ENCODE measurements at regions not wholly inside any gene's neighbourhood (a gene's known extent, or its start where the extent isn't known, plus 50 kb on each side); places are given as distances from the start of the nearest gene placed in this dataset.

DNA sequence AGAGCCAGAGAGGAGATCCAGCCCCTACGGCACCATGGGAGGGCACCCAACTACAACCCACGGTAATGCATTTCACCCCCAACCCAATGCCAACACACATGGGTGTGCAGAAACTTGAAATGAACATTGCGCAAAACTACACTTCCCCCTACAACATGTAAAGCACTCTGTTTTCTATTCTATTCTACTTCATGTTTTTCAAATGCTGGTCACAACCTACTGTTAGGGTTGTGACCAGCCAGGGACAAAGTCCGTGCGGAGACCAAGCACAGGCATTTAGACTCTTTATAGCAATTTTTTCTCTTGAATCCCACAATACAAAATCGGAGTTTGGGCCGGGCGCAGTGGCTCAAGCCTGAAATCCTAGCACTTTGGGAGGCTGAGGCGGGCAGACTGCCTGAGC is 90.6 kb downstream of the MRPL14 start:
- H3K4me3 ChIP-seq (ENCODE audit: control insufficient read depth, low read depth, low read length) = no peak overlapping the region
- no peak for DNase-seq (ENCODE audit: low read depth)
- TF ChIP-seq, protein P1, sequence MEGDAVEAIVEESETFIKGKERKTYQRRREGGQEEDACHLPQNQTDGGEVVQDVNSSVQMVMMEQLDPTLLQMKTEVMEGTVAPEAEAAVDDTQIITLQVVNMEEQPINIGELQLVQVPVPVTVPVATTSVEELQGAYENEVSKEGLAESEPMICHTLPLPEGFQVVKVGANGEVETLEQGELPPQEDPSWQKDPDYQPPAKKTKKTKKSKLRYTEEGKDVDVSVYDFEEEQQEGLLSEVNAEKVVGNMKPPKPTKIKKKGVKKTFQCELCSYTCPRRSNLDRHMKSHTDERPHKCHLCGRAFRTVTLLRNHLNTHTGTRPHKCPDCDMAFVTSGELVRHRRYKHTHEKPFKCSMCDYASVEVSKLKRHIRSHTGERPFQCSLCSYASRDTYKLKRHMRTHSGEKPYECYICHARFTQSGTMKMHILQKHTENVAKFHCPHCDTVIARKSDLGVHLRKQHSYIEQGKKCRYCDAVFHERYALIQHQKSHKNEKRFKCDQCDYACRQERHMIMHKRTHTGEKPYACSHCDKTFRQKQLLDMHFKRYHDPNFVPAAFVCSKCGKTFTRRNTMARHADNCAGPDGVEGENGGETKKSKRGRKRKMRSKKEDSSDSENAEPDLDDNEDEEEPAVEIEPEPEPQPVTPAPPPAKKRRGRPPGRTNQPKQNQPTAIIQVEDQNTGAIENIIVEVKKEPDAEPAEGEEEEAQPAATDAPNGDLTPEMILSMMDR (conservative IDR thresholded peaks at IDR 0.05; ENCODE audit: control insufficient read depth, insufficient read depth, low read depth, low read length) = no peak

DNA sequence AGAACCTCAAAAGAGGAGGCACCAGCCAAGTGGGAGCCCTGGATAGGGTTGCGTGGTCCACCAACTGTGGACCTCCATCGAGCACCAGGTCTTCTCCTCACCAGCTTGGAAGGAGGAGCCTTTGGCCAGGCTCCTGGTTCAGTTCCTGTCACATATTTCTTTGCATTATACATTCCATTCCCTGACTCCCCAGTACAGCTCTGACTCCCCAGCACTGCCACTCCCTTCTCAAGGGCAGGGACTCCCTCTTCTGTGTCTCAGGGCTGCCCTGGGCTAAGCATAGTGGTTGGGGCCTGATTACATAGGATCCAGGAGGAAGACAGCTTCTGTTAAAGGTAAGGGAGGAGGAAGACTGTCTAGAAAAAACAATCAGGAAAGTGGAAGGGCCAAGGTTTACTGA is 91.1 kb downstream of the MRPL14 start:
- TF ChIP-seq, protein P1 (conservative IDR thresholded peaks at IDR 0.05; ENCODE audit: control insufficient read depth, insufficient read depth, low read depth, low read length) = no peak
- no peak overlapping the region for H3K4me3 ChIP-seq (ENCODE audit: control insufficient read depth, low read depth, low read length)
- DNase-seq (ENCODE audit: low read depth) = no peak

DNA sequence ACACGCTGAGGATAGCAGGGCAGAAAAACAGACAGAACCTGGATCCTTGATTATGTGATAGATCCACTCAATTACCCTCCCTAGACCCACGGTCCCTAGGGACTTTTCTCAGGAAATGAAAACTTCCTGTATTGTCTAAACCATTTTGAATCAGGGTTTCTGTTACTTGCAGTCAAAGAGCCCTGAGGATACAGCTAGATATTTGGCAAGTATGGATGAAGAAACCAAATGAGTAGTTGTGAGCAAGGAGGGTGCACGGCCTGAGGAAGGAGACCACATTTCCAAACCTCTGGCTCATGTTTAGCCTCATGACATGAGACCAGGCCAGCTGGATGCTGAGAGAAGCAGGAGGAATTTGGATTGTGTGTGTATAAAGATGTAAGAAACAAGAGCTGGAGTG is 91.6 kb downstream of the MRPL14 start:
- no peak overlapping the region for H3K4me3 ChIP-seq (ENCODE audit: control insufficient read depth, low read depth, low read length)
- peak; percentile 72 for DNase-seq (ENCODE audit: low read depth)
- TF ChIP-seq, protein P1 (conservative IDR thresholded peaks at IDR 0.05; ENCODE audit: control insufficient read depth, insufficient read depth, low read depth, low read length) = no peak

DNA sequence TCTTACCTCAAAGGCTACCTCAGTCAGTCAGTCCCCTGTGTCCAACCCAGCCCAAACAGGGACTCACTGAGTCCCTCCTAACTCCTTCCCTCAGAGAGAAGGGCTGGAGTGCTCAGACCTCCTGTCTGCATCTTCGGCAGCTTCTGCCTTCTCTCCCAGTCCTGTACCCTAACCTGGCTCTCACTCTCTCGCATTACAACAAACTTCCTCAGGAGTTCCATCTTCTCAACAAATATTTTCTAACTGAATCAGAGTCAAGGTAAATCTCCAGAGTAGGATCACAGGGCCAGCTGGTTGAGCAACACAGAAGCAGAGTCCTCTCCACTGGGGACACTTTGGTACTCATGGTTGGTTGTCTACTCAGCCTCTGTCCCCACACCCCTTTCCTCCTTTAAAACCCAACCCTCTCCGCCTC is 92.3 kb downstream of the MRPL14 start:
- H3K4me3 ChIP-seq (ENCODE audit: control insufficient read depth, low read depth, low read length) = no peak overlapping the region
- TF ChIP-seq, protein P1 (conservative IDR thresholded peaks at IDR 0.05; ENCODE audit: control insufficient read depth, insufficient read depth, low read depth, low read length) = no peak
- no peak for DNase-seq (ENCODE audit: low read depth)

DNA sequence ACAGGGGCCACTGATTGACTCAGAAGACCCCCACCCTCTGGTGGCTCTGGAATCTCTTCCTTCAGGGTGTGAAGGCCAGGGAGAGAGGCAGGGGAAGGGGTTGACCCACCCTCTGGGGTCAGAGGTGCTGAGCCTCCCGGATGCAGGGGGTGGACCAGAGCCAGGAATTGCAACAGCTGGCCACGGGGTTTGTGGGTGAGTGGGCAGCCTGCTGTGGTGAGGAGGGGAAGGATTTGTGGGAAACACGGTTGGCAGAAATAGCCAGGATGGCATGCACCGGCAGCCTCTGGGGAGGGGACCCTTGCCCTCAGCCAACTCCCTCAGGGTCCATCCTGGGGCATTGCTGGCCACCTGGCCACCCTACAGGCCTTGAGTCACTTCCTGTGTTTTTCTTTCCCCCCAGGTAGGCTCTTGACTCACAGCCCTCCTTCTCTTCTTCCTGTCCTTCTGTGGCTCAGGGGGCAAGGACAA is 92.8 kb downstream of the MRPL14 start:
- DNase-seq (ENCODE audit: low read depth) = no peak
- TF ChIP-seq, protein P1 (conservative IDR thresholded peaks at IDR 0.05; ENCODE audit: control insufficient read depth, insufficient read depth, low read depth, low read length) = no peak
- no peak overlapping the region for H3K4me3 ChIP-seq (ENCODE audit: control insufficient read depth, low read depth, low read length)

DNA sequence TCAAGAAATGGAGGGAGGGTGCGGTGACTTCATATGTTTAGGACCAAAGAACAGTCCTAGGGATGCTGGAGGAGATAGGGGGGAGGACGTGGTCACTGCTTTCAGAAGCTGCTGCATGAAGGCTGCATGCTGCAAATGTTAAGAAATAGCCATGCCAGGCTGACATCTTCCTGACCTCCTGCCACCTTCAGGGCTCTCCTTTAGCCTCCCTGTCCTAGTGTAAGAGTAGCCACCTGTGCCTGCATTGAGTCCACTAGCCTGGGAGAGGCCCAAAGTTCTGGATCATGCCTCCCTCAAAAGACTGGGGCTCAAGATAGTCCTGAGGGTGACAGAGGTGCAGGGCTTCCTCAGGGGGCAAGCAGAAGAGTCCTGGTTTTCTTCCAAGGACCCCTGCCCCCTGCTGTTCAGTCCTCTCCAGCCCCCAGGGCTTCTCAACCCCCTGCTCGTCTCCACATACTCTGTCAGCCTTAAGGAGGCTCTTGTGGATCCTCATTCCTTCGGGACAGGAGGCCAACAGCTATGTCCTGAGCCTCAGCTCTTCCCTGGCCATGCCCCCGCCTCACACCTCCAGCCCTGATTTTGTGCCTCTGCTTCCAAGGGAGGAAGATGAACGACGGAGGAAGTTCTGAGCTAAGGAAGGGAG is 96.3 kb downstream of the MRPL14 start:
- H3K4me3 ChIP-seq (ENCODE audit: control insufficient read depth, low read depth, low read length) = no peak overlapping the region

More for the DNA sequence above, 96.3 kb downstream of the MRPL14 start:
- TF ChIP-seq, protein P1 (conservative IDR thresholded peaks at IDR 0.05; ENCODE audit: control insufficient read depth, insufficient read depth, low read depth, low read length) = no peak
- DNase-seq (ENCODE audit: low read depth) = no peak
